ENCODE measurements at regions not wholly inside any gene's neighbourhood (a gene's known extent, or its start where the extent isn't known, plus 50 kb on each side); places are given as distances from the start of the nearest gene placed in this dataset.
A peak's percentile ranks its signal among the peaks of the same experiment; 100 is the strongest.

- H3K4me3 ChIP-seq: no peak overlapping the region
- intact Hi-C loops (cut with DNase I): no loop called here
- H3K9me3 ChIP-seq: no peaks in the 10 kb centered on the region
- H3K27ac ChIP-seq: peak overlapping the region in 1 of 10 donors; percentile 42
- no peaks in the 10 kb centered on the region for H3K36me3 ChIP-seq
- no peaks in the 10 kb centered on the region for H3K27me3 ChIP-seq
- DNase-seq: no peak
- peaks cover 0 to 13% (median 10%) of the 10 kb centered on the region in 9 donors for H3K4me1 ChIP-seq
- ATAC-seq: no peak
- no peak for TF ChIP-seq CTCF (IDR thresholded peaks at IDR 0.05)
- WGBS, 2 donors: 23 to 36% methylated on average over 8 of the region's 8 CpGs
Measured at GRCh38 chr5:62256161-62257019, 49.6 kb upstream of the KIF2A start.
